ENCODE measurements at regions not wholly inside any gene's neighbourhood (a gene's known extent, or its start where the extent isn't known, plus 50 kb on each side); places are given as distances from the start of the nearest gene placed in this dataset.

- TF ChIP-seq CTCF (IDR thresholded peaks at IDR 0.05; ENCODE audit: extremely low read depth, insufficient read depth, missing control alignments): no peak
- DNase-seq (ENCODE audit: low spot score): no peak
- in situ Hi-C loops (cut with MboI; ENCODE audit: low pct_unique_long_range_greater_than_20kb, low sequenced_read_pairs, unreplicated experiment): no loop called here
These were observed 439.9 kb upstream of the SOX5 start for GRCh38 chr12:24389394-24389793.

GRCh38 chr12:24387381-24387780, 437.9 kb upstream of the SOX5 start:
- in situ Hi-C loops (cut with MboI; ENCODE audit: low pct_unique_long_range_greater_than_20kb, low sequenced_read_pairs, unreplicated experiment): no loop called here
- DNase-seq (ENCODE audit: low spot score): no peak
- no peak for TF ChIP-seq CTCF (IDR thresholded peaks at IDR 0.05; ENCODE audit: extremely low read depth, insufficient read depth, missing control alignments)

GRCh38 chr12:24386836-24387235, 437.4 kb upstream of the SOX5 start:
- DNase-seq (ENCODE audit: low spot score): no peak
- TF ChIP-seq CTCF (IDR thresholded peaks at IDR 0.05; ENCODE audit: extremely low read depth, insufficient read depth, missing control alignments): no peak
- in situ Hi-C loops (cut with MboI; ENCODE audit: low pct_unique_long_range_greater_than_20kb, low sequenced_read_pairs, unreplicated experiment): no loop called here

GRCh38 chr12:24381790-24382189, 432.3 kb upstream of the SOX5 start:
- no peak for DNase-seq (ENCODE audit: low spot score)
- no peak for TF ChIP-seq CTCF (IDR thresholded peaks at IDR 0.05; ENCODE audit: extremely low read depth, insufficient read depth, missing control alignments)
- in situ Hi-C loops (cut with MboI; ENCODE audit: low pct_unique_long_range_greater_than_20kb, low sequenced_read_pairs, unreplicated experiment): no loop called here

- TF ChIP-seq CTCF (IDR thresholded peaks at IDR 0.05; ENCODE audit: extremely low read depth, insufficient read depth, missing control alignments): no peak
- no peak for DNase-seq (ENCODE audit: low spot score)
- in situ Hi-C loops (cut with MboI; ENCODE audit: low pct_unique_long_range_greater_than_20kb, low sequenced_read_pairs, unreplicated experiment): no loop called here
These were observed 430.5 kb upstream of the SOX5 start for GRCh38 chr12:24379861-24380521.

- in situ Hi-C loops (cut with MboI; ENCODE audit: low pct_unique_long_range_greater_than_20kb, low sequenced_read_pairs, unreplicated experiment): no loop called here
- no peak for DNase-seq (ENCODE audit: low spot score)
- TF ChIP-seq CTCF (IDR thresholded peaks at IDR 0.05; ENCODE audit: extremely low read depth, insufficient read depth, missing control alignments): no peak
These were observed 430.0 kb upstream of the SOX5 start for GRCh38 chr12:24379433-24379832.

Data from GM13977 (cell line).